ENCODE measurements at regions not wholly inside any gene's neighbourhood (a gene's known extent, or its start where the extent isn't known, plus 50 kb on each side); places are given as distances from the start of the nearest gene placed in this dataset.

- WGBS (ENCODE audit: insufficient coverage), result no CpG with 5 or more reads among the region's 3 CpGs
- Histone ChIP-seq H3K9ac (ENCODE audit: insufficient read depth, low read length, poor library complexity, severe bottlenecking) (no peak overlapping the region), H3K4me2 (replicated peaks; ENCODE audit: extremely low read depth, low read length, poor library complexity, severe bottlenecking) (no peak overlapping the region), H2AFZ (ENCODE audit: insufficient read depth, low read depth, low read length, poor library complexity, severe bottlenecking) (no peak overlapping the region), H3K27me3 (ENCODE audit: control insufficient read depth in 2 of 2, insufficient read depth in 2 of 2, low read length in 2 of 2) (no peaks in the 10 kb centered on the region), H3K4me1 (ENCODE audit: control insufficient read depth in 1 of 2, insufficient read depth in 2 of 2, low read length in 2 of 2) (peaks cover 11 to 15% of the 10 kb centered on the region in 2 donors), H3K27ac (ENCODE audit: low read depth in 1 of 2, low read length in 2 of 2) (no peak overlapping the region), H3K9me3 (replicated peaks in 1 of 2; ENCODE audit: control insufficient read depth in 1 of 2, insufficient read depth in 1 of 2, low read length in 2 of 2) (no peaks in the 10 kb centered on the region), H3K79me2 (ENCODE audit: insufficient read depth, low read length) (no peaks in the 10 kb centered on the region), H3K36me3 (replicated peaks in 1 of 2; ENCODE audit: control insufficient read depth in 1 of 2, insufficient read depth in 2 of 2, low read length in 2 of 2) (no peaks in the 10 kb centered on the region), H3K4me3 (replicated peaks in 1 of 3; ENCODE audit: low read depth in 2 of 3, low read length in 3 of 3) (no peak overlapping the region), H4K20me1 (ENCODE audit: insufficient read depth, low read length) (no peaks in the 10 kb centered on the region)
- DNase-seq, result no peak
- no peak overlapping the region for H3K4me3 Mint-ChIP-seq
- TF ChIP-seq CTCF (IDR thresholded peaks at IDR 0.05), result no peak
- H3K27me3 Mint-ChIP-seq (ENCODE audit: low read depth in 3 of 3), result peaks cover 0 to 4% (median 0%) of the 10 kb centered on the region in 3 donors
- H3K4me1 Mint-ChIP-seq, result peaks cover 9% of the 10 kb centered on the region
- no peaks in the 10 kb centered on the region for H3K36me3 Mint-ChIP-seq
- intact Hi-C loops (cut with micrococcal nuclease), result no loop called here
- H3K27ac Mint-ChIP-seq, result no peak overlapping the region
- peaks cover 0 to 5% (median 0%) of the 10 kb centered on the region in 7 donors for H3K9me3 Mint-ChIP-seq
Observed at GRCh38 chrX:96455078-96455477, 229.6 kb upstream of the DIAPH2 start.

DNA sequence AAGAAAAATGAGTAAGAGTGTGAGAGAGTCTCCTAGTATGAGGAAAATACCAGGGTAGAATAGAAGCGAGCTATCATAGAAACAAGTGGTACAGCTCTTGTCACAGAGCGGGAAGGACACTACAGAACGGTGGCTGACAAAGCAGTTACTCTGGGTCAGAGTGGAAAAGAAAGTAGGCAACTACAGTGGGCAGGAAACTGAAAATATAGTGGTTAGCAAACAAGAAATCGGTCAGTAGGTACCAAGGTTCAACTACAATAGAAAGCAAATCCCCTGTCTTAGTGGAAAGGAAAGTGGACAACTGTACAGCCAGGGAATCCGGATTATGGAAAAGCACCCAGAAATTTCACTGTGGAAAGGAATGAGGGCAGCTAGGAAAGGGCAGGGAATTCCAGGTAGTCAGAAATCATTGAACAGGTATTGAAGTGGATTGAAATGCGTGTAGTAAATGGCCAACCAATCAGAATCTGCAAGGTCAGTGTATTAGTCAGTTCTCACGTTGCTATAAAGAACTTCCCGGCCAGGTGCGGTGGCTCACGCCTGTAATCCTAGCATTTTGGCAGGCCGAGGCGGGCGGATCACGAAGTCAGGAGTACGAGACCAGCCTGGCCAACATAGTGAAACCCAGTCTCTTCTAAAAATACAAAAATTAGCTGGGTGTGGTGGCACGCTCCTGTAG is 219.6 kb upstream of the DIAPH2 start:
- H3K4me2 ChIP-seq (replicated peaks; ENCODE audit: extremely low read depth, low read length, poor library complexity, severe bottlenecking), result no peak overlapping the region
- H4K20me1 ChIP-seq (ENCODE audit: insufficient read depth, low read length), result no peaks in the 10 kb centered on the region
- H3K36me3 Mint-ChIP-seq, result no peaks in the 10 kb centered on the region
- TF ChIP-seq CTCF (IDR thresholded peaks at IDR 0.05), result no peak
- DNase-seq, result no peak
- peaks cover 0 to 4% (median 4%) of the 10 kb centered on the region in 3 donors for H3K27me3 Mint-ChIP-seq (ENCODE audit: low read depth in 3 of 3)
- no peak overlapping the region for H3K4me3 ChIP-seq (replicated peaks in 1 of 3; ENCODE audit: low read depth in 2 of 3, low read length in 3 of 3)
- 100% methylated on average over 3 of the region's 16 CpGs for WGBS (ENCODE audit: insufficient coverage)
- H3K79me2 ChIP-seq (ENCODE audit: insufficient read depth, low read length), result no peaks in the 10 kb centered on the region
- intact Hi-C loops (cut with micrococcal nuclease), result no loop called here
- no peaks in the 10 kb centered on the region for H3K27me3 ChIP-seq (ENCODE audit: control insufficient read depth in 2 of 2, insufficient read depth in 2 of 2, low read length in 2 of 2)
- H3K9ac ChIP-seq (ENCODE audit: insufficient read depth, low read length, poor library complexity, severe bottlenecking), result no peak overlapping the region
- H2AFZ ChIP-seq (ENCODE audit: insufficient read depth, low read depth, low read length, poor library complexity, severe bottlenecking), result no peak overlapping the region
- H3K36me3 ChIP-seq (replicated peaks in 1 of 2; ENCODE audit: control insufficient read depth in 1 of 2, insufficient read depth in 2 of 2, low read length in 2 of 2), result no peaks in the 10 kb centered on the region
- peaks cover 0 to 2% (median 0%) of the 10 kb centered on the region in 7 donors for H3K9me3 Mint-ChIP-seq
- no peak overlapping the region for H3K27ac ChIP-seq (ENCODE audit: low read depth in 1 of 2, low read length in 2 of 2)
- no peak overlapping the region for H3K4me3 Mint-ChIP-seq
- H3K4me1 ChIP-seq (ENCODE audit: control insufficient read depth in 1 of 2, insufficient read depth in 2 of 2, low read length in 2 of 2), result no peaks in the 10 kb centered on the region
- H3K9me3 ChIP-seq (replicated peaks in 1 of 2; ENCODE audit: control insufficient read depth in 1 of 2, insufficient read depth in 1 of 2, low read length in 2 of 2), result no peaks in the 10 kb centered on the region
- no peak overlapping the region for H3K27ac Mint-ChIP-seq
- H3K4me1 Mint-ChIP-seq, result peaks cover 3% of the 10 kb centered on the region

Data from CD14-positive monocyte (primary cell).